MCF 10A (cell line): ENCODE measurements at regions not wholly inside any gene's neighbourhood (a gene's known extent, or its start where the extent isn't known, plus 50 kb on each side); places are given as distances from the start of the nearest gene placed in this dataset.
"Not testable (repeated sequence)": the region's sequence is repeated elsewhere in the genome, so short reads cannot be mapped to it uniquely, and the experiment has no call there.

Experiments
- BruUV-seq: library from RNA; stranded (reverse); fragments of 400-500 nt; replicated peaks from 2 replicates; lab custom pipeline; 2021; lab: Mats Ljungman, UMichigan
- CTCF ChIA-PET: fragments of 300-600 bp; sonication (Branson Sonifier 250); formaldehyde crosslinking; extraction: SDS; loops from one replicate; lab custom pipeline; 2021; ENCODE audit warnings: antibody characterized with exemption, inconsistent platforms; lab: Yijun Ruan, JAX
- POLR2A ChIA-PET: fragments of 300-600, 350-650 bp; sonication (Branson Sonifier 250); formaldehyde crosslinking; extraction: SDS; loops from one replicate; lab custom pipeline; 2020; ENCODE audit warnings: antibody characterized with exemption, inconsistent platforms; lab: Yijun Ruan, JAX
- DNase-seq: peaks from one replicate; pipeline ENCODE4 v3.0.0-alpha.2; 2018; ENCODE audit not compliant: unreplicated experiment
- H3K27ac Mint-ChIP-seq: one replicate; pipeline ENCODE4 v1.8.0; 2022; ENCODE audit warnings: mild to moderate bottlenecking, low read depth, mixed read lengths; ENCODE audit not compliant: unreplicated experiment
- H3K27me3 Mint-ChIP-seq: one replicate; pipeline ENCODE4 v1.8.0; 2022; ENCODE audit warnings: mixed read lengths; ENCODE audit not compliant: insufficient read depth, unreplicated experiment
- H3K36me3 Mint-ChIP-seq: one replicate; pipeline ENCODE4 v1.8.0; 2022; ENCODE audit warnings: mild to moderate bottlenecking, moderate library complexity, mixed read lengths; ENCODE audit not compliant: insufficient read depth, unreplicated experiment
- H3K4me1 Mint-ChIP-seq: one replicate; pipeline ENCODE4 v1.8.0; 2022; ENCODE audit warnings: mixed read lengths; ENCODE audit not compliant: insufficient read depth, unreplicated experiment
- H3K4me3 Mint-ChIP-seq: one replicate; pipeline ENCODE4 v1.8.0; 2022; ENCODE audit warnings: mild to moderate bottlenecking, moderate library complexity, mixed read lengths; ENCODE audit not compliant: unreplicated experiment
- H3K9me3 Mint-ChIP-seq: one replicate; pipeline ENCODE4 v1.8.0; 2022; ENCODE audit warnings: mixed read lengths; ENCODE audit not compliant: unreplicated experiment
- CTCF ChIP-seq: fragments of 200-600 bp; IDR thresholded peaks from one replicate; pipeline ENCODE4 v1.8.0; 2022; ENCODE audit warnings: antibody characterized with exemption, mild to moderate bottlenecking; ENCODE audit not compliant: unreplicated experiment
- intact Hi-C: fragments of 100-400 bp; cut with micrococcal nuclease; formaldehyde crosslinking; loops from 2 replicates; pipeline ENCODE4 v1.14.1; 2022

- no TSS peak for BruUV-seq
- CTCF ChIA-PET, result no interaction called here
- Mint-ChIP-seq H3K9me3 (peaks cover 22% of the 10 kb centered on the region), H3K27ac (no peak overlapping the region), H3K27me3 (peaks cover 45% of the 10 kb centered on the region), H3K4me3 (no peak overlapping the region), H3K36me3 (no peaks in the 10 kb centered on the region), H3K4me1 (no peaks in the 10 kb centered on the region)
- POLR2A ChIA-PET, result no interaction called here
- intact Hi-C loops, result no loop called here
- TF ChIP-seq CTCF, result no peak
- no peak for DNase-seq
These were observed 886.4 kb downstream of the DNAJB9 start for GRCh38 chr7:109456116-109456515.

- Mint-ChIP-seq H3K4me1 (no peaks in the 10 kb centered on the region), H3K4me3 (no peak overlapping the region), H3K9me3 (peaks cover 7% of the 10 kb centered on the region), H3K27me3 (peaks cover 50% of the 10 kb centered on the region), H3K36me3 (no peaks in the 10 kb centered on the region), H3K27ac (no peak overlapping the region)
- DNase-seq, result no peak
- intact Hi-C loops, result no loop called here
- TF ChIP-seq CTCF, result no peak
- ChIA-PET POLR2A (no interaction called here), CTCF (no interaction called here)
- no TSS peak for BruUV-seq
These were observed 890.6 kb downstream of the DNAJB9 start for GRCh38 chr7:109460296-109460695.

GRCh38 chr7:109462171-109462570, 892.5 kb downstream of the DNAJB9 start:
- H3K4me1 Mint-ChIP-seq, result no peaks in the 10 kb centered on the region
- no peak for DNase-seq
- no peak for TF ChIP-seq CTCF
- POLR2A ChIA-PET, result no interaction called here
- peaks cover 6% of the 10 kb centered on the region for H3K9me3 Mint-ChIP-seq
- no peaks in the 10 kb centered on the region for H3K36me3 Mint-ChIP-seq
- no TSS peak for BruUV-seq
- peaks cover 61% of the 10 kb centered on the region for H3K27me3 Mint-ChIP-seq
- CTCF ChIA-PET, result no interaction called here
- intact Hi-C loops, result no loop called here
- H3K4me3 Mint-ChIP-seq, result no peak overlapping the region
- no peak overlapping the region for H3K27ac Mint-ChIP-seq

- CTCF ChIA-PET, result interaction anchor here (0.8 kb wide), 1 partner anchor 12 kb away, joined by 4 read pairs; no protein-coding TSS in a partner anchor
- H3K9me3 Mint-ChIP-seq, intact Hi-C loops, H3K4me1 Mint-ChIP-seq, DNase-seq, H3K27ac Mint-ChIP-seq, POLR2A ChIA-PET, BruUV-seq, H3K36me3 Mint-ChIP-seq, H3K4me3 Mint-ChIP-seq: not testable (repeated sequence)
- peaks cover 63% of the 10 kb centered on the region for H3K27me3 Mint-ChIP-seq
These were observed 898.1 kb downstream of the DNAJB9 start for GRCh38 chr7:109467729-109468128.

GRCh38 chr7:109473172-109473571, 903.5 kb downstream of the DNAJB9 start:
- no peak for DNase-seq
- Mint-ChIP-seq H3K4me1 (no peaks in the 10 kb centered on the region), H3K9me3 (no peaks in the 10 kb centered on the region), H3K36me3 (no peaks in the 10 kb centered on the region), H3K4me3 (no peak overlapping the region), H3K27ac (no peak overlapping the region), H3K27me3 (peaks cover 82% of the 10 kb centered on the region)
- intact Hi-C loops, result no loop called here
- POLR2A ChIA-PET, result no interaction called here
- no TSS peak for BruUV-seq
- no peak for TF ChIP-seq CTCF
- CTCF ChIA-PET, result no interaction called here
